Stomach (tissue), 4 donors: ENCODE measurements at regions not wholly inside any gene's neighbourhood (a gene's known extent, or its start where the extent isn't known, plus 50 kb on each side); places are given as distances from the start of the nearest gene placed in this dataset.

Experiments used
- CTCF ChIP-seq, 7 experiments: fragments of 450-650 bp in 4 of 7; fragments of 200-600 bp in 3 of 7; sonication (generic) in 3 of 7; IDR thresholded peaks; one replicate each; pipeline ENCODE4 v1.5.1; 2016 to 2019; ENCODE audit warnings: antibody characterized with exemption in 7 of 7, control low read depth in 2 of 7, mild to moderate bottlenecking in 1 of 7
- POLR2AphosphoS5 ChIP-seq, 3 donors: sonication (generic); formaldehyde crosslinking; IDR thresholded peaks; one replicate each; pipeline ENCODE4 v1.6.1; 2016; ENCODE audit warnings: antibody characterized with exemption in 3 of 3

- TF ChIP-seq CTCF (IDR thresholded peaks at IDR 0.05) (no peak), POLR2AphosphoS5 (IDR thresholded peaks at IDR 0.05) (no peak)
Observed at GRCh38 chr4:131411393-131411792, 1737.7 kb upstream of the PCDH10 start.
